HEK293T (cell line): ENCODE measurements at regions not wholly inside any gene's neighbourhood (a gene's known extent, or its start where the extent isn't known, plus 50 kb on each side); places are given as distances from the start of the nearest gene placed in this dataset.

Source experiments
- BHLHE40 ChIP-seq: fragments of 450-650 bp; IDR thresholded peaks from 2 replicates; pipeline ENCODE4 v1.6.1; 2016; ENCODE audit warnings: mild to moderate bottlenecking, moderate library complexity, borderline replicate concordance
- FOXA1 ChIP-seq: fragments of 450-650 bp; IDR thresholded peaks from 2 replicates; pipeline ENCODE4 v1.6.1; 2016; ENCODE audit warnings: mild to moderate bottlenecking
- FOXK2 ChIP-seq: fragments of 450-650 bp; IDR thresholded peaks from 2 replicates; pipeline ENCODE4 v1.6.1; 2016; ENCODE audit warnings: mild to moderate bottlenecking
- HDGF ChIP-seq: fragments of 450-650 bp; IDR thresholded peaks from 2 replicates; pipeline ENCODE4 v1.6.1; 2017; ENCODE audit warnings: antibody characterized with exemption, borderline replicate concordance
- LEF1 ChIP-seq: fragments of 450-650 bp; IDR thresholded peaks from 2 replicates; pipeline ENCODE4 v1.6.1; 2017; ENCODE audit warnings: mild to moderate bottlenecking, borderline replicate concordance
- TARDBP ChIP-seq: fragments of 450-650 bp; IDR thresholded peaks from 2 replicates; pipeline ENCODE4 v1.6.1; 2016
- ZNF384 ChIP-seq: fragments of 450-650 bp; IDR thresholded peaks from 2 replicates; pipeline ENCODE4 v1.6.1; 2016

- no peak for TF ChIP-seq TARDBP
- TF ChIP-seq LEF1 = no peak
- TF ChIP-seq ZNF384 = no peak
- no peak for TF ChIP-seq BHLHE40
- no peak for TF ChIP-seq FOXK2
- no peak for TF ChIP-seq HDGF
- no peak for TF ChIP-seq FOXA1
Observed at GRCh38 chr17:72535779-72536178, 415.0 kb downstream of the SOX9 start.
